GM18858 (cell line): ENCODE measurements at regions not wholly inside any gene's neighbourhood (a gene's known extent, or its start where the extent isn't known, plus 50 kb on each side); places are given as distances from the start of the nearest gene placed in this dataset.
"Not testable (repeated sequence)": the region's sequence is repeated elsewhere in the genome, so short reads cannot be mapped to it uniquely, and the experiment has no call there.

Source experiments
- ATAC-seq: cut with Tn5 transposase; IDR thresholded peaks from one replicate; pipeline ENCODE4 v1.9.1; 2021; ENCODE audit not compliant: unreplicated experiment

GRCh38 chr10:23742807-23743206 lies 303.9 kb downstream of the OTUD1 start:
- ATAC-seq, result peak; percentile 12

GRCh38 chr10:23754179-23754578 lies 315.3 kb downstream of the OTUD1 start:
- ATAC-seq, result no peak

GRCh38 chr10:23754941-23755340 lies 316.1 kb downstream of the OTUD1 start:
- no peak for ATAC-seq

GRCh38 chr10:23755556-23755955 lies 316.7 kb downstream of the OTUD1 start:
- no peak for ATAC-seq

DNA sequence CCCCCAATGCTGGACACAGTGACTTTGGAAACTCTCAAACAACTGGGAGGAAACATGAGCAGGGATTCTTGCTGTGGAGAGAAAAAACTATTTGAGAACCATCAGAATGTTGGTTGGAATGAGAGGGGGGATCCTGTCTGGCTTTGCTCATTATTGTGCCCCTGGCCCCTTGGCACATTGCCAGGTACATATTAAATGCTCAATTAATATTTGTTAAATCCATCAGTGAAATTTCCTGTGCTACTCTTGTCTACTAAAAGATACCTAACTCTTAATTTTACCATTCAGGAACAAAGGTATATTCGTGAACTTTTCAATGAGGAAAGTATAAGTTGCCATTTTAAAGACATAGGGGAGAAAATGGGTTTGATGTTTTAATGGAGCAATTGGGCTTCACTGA lies 329.4 kb downstream of the OTUD1 start:
- no peak for ATAC-seq

DNA sequence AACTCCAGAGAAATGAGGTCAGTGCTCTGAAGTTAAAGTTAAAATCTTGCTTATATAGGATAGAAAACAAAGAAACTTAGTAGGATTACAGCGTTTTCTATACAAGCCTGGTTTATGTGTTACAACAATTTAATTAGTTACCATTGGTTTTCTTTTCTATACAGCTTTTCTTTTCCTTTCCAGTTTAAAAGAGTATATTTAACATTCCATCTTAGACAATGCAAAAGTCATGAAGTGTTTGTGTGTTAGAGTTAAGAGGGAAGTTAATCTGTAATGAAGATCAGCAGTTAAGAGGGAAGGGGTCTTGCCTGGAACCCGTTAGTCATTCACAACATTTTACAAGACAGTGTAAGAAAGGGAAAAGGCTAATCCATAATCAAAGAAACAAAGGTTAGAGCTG lies 338.3 kb downstream of the OTUD1 start:
- ATAC-seq, result no peak

GRCh38 chr10:23779301-23779700 lies 340.4 kb downstream of the OTUD1 start:
- ATAC-seq, result no peak

GRCh38 chr10:23780331-23780730 lies 341.5 kb downstream of the OTUD1 start:
- no peak for ATAC-seq

DNA sequence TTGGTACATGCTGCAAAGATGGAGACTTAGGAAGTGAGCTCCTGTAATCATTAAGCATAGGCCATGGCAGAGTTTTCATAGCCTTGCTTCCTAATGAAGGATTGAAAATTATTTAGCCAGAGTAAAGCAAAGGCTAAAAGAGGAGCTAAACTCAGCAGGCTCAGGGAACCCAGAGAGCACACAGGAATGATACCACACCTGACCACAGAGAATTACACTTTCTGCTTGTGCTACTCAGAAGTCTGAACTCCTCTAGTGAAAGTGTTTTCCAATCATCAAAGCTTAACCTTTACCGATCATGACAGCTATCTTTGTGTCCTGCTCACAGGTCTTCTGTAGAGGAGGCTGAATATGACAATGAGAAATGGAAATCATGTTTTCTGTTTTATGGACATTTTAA lies 347.7 kb downstream of the OTUD1 start:
- no peak for ATAC-seq

DNA sequence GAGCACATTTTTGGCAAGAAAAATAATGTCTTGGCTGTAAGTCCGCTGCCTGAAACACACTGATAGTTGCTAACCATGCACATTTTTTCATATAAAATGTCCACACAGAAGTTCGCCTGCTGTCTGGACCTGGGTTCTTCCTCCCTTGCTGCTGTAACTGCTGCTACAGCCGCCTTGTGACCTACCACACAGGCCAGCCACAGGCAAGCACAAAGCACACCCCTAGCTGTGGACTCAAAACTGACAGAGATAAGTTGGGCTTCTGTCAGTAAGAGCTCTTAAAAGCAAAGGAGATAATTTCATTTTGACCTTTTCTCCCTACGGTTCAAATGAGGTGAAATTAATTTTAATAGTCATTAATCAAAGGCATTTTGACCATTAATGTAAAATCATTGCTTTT lies 354.7 kb downstream of the OTUD1 start:
- ATAC-seq, result no peak

DNA sequence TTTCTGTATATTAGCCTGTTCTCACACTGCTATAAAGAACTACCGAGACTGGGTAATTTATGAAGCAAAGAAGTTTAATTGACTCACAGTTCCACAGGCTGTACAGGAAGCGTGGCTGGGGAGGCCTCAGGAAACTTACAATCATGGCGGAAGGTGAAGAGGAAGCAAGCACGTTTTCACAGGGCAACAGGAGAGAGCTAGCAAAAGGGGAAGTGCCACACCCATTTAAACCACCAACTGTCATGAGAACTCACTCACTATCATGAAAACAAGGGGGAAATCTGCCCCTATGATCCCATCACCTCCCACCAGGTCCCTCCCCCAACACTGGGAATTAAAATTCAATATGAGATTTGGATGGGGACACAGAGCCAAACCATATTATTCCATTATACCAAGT lies 358.6 kb downstream of the OTUD1 start:
- not testable (repeated sequence) for ATAC-seq

DNA sequence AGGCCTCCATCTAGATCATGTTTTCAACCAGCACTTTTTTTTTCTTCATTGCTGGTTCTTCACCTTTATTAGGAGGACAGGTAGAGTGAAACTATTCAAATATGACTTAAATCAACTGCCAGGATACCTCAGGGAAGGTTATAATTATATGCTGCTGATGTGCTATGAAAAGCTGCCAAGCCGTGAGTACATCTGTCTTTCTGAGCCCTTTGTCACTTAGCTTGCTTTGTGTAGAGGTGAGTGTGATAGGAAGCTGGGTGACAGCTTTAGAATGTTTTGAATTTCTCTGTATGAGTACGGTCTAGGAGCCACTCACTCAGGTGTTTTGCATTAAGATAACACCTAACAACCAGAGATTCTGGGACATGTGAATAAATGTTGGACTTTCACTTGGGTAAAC lies 365.2 kb downstream of the OTUD1 start:
- no peak for ATAC-seq

- no peak for ATAC-seq
Measured at GRCh38 chr10:23813687-23814086, 374.8 kb downstream of the OTUD1 start.

- no peak for ATAC-seq
Measured at GRCh38 chr10:23818484-23818883, 379.6 kb downstream of the OTUD1 start.

DNA sequence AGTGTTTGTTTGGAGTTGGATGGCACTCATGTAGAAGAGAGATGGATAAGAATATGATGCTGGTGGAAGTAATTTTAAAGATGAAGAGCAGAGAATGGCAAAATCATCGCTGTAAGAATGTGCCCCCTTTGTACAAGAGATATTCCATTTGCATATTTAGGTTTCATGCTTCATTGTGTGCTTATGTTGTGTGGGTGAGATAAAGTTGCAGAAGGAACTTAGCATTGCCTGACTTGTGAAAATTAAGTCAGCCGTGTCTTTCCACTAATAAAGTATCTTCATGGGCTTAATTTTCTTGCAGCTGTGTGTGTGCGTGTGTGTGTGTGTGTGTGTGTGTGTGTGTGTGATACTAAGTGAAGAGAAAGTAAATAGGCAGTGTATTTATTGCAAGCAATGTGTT lies 381.9 kb downstream of the OTUD1 start:
- no peak for ATAC-seq

DNA sequence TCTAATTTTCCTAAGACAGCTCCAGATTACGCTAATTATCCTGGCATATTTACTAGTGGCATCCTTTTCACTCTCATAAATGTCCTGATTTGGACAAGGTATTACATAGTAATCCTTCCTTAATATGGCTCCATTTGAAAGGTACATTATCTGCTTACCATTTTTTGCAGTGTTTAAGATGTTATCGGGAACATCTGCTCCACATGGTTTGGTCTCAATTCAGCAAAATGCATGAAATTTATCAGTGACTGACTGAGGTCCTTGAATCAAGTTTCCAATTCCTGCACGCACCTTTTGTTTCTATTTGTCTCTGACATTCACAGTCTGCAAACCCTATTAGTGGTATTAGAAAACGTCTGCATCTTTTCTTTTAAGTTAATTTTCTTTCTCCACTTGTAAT lies 384.1 kb upstream of the KIAA1217 start:
- ATAC-seq, result no peak

DNA sequence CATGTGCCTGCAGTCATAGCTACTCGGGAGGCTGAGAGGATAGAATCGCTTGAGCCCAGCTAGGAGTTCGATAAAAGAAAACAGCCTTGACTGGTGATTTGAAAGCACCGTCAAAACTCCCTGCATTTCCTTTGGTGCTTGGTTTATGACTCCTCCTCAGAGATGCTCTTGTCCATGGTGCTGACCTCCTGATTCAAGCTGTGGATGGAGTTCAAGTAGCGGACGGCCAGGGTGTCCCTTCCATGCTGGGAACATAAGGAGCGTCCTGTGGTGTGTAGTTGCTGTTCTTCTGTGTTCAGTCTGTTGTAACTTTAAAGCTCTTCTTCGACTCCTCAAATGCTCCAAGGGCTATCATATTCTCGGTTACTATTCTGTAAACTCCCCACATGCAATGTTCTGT lies 382.5 kb upstream of the KIAA1217 start:
- ATAC-seq, result no peak

GRCh38 chr10:23829556-23829955 lies 379.4 kb upstream of the KIAA1217 start:
- ATAC-seq, result no peak

DNA sequence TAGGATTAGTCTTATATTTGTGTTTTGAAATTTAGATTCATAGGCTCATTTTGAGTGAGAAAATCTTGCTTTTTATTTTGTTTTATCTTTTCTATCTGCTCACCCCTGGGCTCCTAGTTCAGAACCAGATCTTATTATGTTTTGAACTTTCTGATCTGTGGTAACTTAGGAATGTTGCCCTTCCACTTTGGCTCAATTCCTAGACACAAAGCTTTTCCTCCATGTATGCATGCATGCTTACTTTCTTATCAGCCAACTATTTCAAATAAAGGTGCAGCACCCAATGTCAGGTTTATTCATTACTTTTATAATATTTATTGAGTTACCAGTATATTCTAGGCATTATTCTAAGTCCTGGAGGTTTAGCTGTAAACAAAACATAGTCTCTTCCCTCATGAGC lies 374.8 kb upstream of the KIAA1217 start:
- ATAC-seq, result no peak

- ATAC-seq, result no peak
Measured at GRCh38 chr10:23850631-23851030, 358.3 kb upstream of the KIAA1217 start.

GRCh38 chr10:23859598-23859997 lies 349.3 kb upstream of the KIAA1217 start:
- ATAC-seq, result no peak

- no peak for ATAC-seq
Measured at GRCh38 chr10:23864631-23865147, 344.2 kb upstream of the KIAA1217 start.

DNA sequence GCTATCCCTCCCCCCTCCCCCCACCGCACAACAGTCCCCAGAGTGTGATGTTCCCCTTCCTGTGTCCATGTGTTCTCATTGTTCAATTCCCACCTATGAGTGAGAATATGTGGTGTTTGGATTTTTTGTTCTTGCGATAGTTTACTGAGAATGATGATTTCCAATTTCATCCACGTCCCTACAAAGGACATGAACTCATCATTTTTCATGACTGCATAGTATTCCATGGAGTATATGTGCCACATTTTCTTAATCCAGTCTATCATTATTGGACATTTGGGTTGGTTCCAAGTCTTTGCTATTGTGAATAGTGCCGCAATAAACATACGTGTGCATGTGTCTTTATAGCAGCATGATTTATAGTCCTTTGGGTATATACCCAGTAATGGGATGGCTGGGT lies 342.0 kb upstream of the KIAA1217 start:
- not testable (repeated sequence) for ATAC-seq

- ATAC-seq, result no peak
Measured at GRCh38 chr10:23868121-23868520, 340.8 kb upstream of the KIAA1217 start.
